ENCODE measurements at regions not wholly inside any gene's neighbourhood (a gene's known extent, or its start where the extent isn't known, plus 50 kb on each side); places are given as distances from the start of the nearest gene placed in this dataset.

DNA sequence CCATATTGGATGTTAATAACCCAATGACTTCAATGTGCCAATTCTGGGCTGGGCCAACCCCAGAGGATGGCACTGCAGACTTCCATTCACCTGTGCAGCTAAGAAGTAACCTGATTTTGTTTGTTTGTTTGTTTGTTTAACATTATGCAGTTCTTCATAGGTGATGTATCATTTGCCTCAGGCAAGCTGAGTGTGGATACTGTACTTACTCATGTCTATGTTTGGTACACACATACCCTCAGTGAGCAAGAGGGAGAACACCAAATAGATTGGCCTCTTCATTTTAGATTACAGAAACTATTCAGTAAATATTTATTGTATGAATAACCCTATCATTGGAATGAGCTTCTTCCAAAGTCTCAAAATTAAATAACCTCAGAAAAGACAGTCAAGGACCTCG, 180.2 kb upstream of the SMC2 start:
- no peak for DNase-seq (ENCODE audit: low read depth)

GRCh38 chr9:103919605-103920209, 174.4 kb upstream of the SMC2 start:
- DNase-seq (ENCODE audit: low read depth) = no peak

DNA sequence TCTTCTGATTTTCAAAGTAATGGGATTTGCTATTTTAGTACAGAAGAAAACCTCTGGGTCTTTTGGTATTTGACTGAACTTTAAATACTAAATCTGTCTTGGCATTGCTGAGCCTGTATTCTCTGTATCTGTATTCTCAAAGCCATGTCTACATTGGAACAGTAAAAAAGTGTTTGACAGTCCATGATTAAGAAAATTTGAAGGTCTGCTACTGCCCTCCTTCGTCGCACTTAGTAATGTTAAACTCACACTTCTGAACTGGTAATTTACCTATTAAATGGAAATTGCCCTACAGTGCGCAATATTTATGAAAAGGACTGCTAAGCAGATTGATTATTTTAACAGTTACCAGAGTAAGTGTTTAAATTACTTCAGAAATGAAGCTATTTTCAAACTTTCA, 165.7 kb upstream of the SMC2 start:
- no peak for DNase-seq (ENCODE audit: low read depth)

GRCh38 chr9:103941104-103941503, 153.0 kb upstream of the SMC2 start:
- DNase-seq (ENCODE audit: low read depth) = no peak

DNA sequence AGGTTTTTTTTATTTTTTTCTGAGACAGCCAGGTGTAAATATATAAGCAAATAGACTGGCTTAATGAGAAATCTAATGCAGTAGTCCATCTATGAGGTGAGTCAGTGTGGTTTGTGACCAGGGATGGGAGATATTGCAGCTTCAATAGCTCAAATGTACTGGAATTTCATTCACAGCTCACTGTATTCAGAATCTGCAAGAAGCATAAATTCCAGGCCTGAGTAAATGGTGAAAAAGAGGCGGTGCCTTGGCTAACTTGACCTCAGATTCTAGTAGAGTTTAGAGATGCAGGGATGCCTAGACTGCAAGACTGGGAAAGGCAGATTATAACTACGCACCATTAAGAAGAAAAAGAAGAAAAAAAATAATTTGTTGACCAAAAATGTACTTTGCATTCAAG, 151.9 kb upstream of the SMC2 start:
- no peak for DNase-seq (ENCODE audit: low read depth)

DNA sequence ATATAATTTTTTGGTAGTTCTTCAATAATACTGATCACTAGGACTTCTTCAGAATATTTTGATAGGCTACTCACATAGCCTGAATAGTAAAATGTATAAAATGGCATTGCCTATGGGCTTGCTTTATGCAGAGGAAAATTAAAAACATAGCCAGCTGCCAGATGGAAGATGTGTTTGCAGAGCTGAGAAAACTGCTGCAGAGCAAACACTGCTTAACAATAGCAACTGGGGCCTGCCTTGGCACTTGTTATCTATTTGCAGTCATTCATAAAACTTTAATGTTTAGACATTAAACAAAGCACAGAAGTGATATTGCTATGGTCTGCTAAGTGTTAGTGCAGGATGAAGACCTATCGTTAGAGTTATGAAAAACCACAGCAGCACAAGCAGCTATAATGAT, 151.5 kb upstream of the SMC2 start:
- no peak for DNase-seq (ENCODE audit: low read depth)

- DNase-seq (ENCODE audit: low read depth) = no peak
Observed at GRCh38 chr9:103949096-103949495, 145.0 kb upstream of the SMC2 start.

DNA sequence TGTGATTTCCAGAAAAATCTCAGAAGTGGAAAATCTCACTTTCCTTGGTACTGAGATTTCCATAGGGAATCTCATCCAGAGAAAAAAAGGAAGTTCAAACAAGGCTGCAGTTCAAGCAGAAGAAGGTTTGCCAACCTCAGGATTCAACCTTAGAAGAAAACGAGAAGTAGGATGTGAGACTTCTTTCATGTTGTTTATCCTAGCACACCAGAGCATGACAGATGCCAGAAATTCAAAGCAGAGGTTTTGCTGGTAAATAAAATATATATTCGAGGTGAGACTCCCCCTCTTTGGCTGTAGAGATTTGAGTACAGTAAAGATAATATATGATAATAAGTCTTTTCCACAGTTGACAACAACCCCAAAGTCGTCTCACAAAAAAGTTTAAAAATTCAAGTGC, 116.9 kb upstream of the SMC2 start:
- DNase-seq (ENCODE audit: low read depth) = no peak

DNA sequence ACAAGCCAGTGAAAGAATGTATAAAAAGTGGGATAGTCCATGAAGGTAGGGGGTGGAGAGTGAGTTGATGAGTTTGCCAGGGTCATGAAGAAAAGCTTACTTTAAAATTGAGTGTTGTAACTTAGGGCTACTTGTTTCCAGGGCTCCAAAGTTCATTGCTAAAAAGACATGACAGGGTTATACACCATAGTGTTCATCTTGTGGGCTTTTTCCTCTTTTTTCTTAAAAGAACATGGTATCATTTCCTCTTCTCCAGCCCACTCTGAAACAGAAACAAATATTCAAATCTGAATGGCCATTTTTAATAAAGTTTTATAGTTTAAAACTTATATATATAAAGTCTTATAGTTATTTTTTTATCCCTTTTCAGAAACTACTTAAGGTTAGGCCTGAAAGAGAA, 115.7 kb upstream of the SMC2 start:
- DNase-seq (ENCODE audit: low read depth) = no peak

DNA sequence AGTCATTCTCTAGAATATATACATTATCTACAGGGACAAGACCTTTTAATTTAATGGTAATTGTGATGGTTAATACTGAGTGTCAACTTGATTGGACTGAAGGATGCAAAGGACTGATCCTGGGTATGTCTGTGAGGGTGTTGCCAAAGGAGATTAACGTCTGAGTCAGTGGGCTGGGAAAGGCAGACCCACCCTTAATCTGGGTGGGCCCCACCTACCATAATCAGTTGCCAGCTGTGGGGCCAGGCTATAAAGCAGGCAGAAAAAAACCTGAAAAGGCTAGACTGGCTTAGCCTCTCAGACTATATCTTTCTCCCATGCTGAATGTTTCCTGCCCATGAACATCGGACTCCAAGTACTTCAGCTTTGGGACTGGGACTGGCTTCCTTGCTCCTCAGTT, 112.2 kb upstream of the SMC2 start:
- no peak for DNase-seq (ENCODE audit: low read depth)

DNA sequence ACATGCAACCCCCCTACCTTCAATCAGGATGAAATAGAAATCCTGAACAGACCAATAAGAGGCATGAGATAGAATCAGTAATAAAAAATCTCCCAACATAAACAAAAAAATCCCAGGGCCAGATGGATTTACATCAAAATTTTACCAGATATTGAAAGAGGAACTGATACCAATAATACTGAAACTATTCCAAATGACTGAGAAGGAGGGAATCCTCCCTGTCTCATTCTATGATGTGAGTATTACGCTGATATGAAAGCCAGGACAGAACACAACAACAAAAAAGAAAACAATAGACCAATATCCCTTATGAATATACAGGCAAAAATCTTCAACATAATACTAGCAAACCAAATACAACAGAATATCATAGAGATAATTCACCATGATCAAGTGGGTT, 109.0 kb upstream of the SMC2 start:
- DNase-seq (ENCODE audit: low read depth) = no peak

DNA sequence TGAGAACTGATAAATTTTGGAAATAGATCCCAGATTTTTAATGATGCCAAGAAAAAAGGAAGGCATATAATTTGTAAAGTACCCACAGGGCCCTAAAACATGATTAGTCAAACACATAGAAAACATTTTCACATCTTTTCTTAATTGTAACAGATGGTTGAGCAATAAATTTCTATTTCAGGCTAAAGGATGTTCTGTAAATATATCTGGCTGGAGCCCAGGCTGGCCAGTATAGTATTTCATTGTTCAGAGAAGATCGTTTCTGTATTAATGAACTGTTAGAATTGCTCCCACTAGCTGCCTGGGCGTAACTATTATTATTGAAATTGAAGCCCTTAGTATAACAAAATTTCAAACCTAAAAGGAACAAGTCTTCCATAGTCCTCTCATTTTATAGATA, 105.3 kb upstream of the SMC2 start:
- DNase-seq (ENCODE audit: low read depth) = no peak

DNA sequence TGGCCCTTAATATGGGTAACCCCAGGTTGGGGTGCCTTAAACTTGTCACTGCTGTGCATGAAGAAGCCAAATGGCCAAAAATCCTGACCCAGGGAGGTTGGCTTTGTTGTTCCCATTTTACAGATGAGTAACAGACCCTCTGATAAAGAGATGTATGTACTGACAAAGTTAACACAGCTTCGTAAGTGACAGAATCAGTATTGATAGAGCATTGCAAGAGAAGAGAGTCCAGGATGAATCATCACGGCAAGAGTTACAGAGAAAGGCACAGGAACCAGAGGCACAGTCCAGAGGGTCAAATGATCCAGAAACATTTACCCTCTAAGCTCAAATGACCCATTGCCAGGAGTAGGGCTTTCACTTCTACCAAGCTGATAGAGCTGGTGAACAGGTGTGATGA, 103.8 kb upstream of the SMC2 start:
- DNase-seq (ENCODE audit: low read depth) = no peak

- DNase-seq (ENCODE audit: low read depth) = no peak
Observed at GRCh38 chr9:103991001-103991400, 103.1 kb upstream of the SMC2 start.

- DNase-seq (ENCODE audit: low read depth) = no peak
Observed at GRCh38 chr9:103991698-103992097, 102.4 kb upstream of the SMC2 start.

DNA sequence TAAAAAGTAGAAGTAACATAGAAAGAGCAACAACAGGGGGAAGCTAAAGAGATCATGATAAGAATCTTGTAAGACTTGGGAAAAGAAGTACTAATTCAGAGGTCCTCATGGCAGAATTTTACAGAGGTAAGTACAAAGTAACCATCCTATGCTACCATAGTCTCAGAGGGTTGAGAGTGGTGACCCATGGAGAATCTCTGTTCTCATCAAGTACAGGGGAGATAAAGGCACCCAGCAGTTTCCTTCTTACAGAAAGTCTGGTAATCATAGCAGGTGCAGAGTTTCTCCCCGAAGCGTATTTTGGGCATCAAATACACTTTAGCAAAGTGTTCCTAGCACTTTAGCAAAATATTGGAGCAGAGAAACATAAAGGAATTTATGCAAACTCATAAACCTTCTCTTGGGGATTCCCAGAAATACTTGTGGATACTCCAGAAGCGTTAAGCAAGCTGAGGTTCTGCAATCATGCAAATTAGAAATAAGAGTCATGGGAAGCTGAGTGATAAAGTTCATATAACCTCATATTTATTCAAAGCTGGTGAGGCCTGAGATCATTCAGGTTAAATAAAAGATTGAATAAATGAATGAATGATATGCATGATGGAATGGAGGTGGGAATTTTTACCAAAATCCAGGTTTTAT, 101.0 kb upstream of the SMC2 start:
- DNase-seq (ENCODE audit: low read depth) = no peak

GRCh38 chr9:103997856-103998370, 96.2 kb upstream of the SMC2 start:
- DNase-seq (ENCODE audit: low read depth) = no peak

DNA sequence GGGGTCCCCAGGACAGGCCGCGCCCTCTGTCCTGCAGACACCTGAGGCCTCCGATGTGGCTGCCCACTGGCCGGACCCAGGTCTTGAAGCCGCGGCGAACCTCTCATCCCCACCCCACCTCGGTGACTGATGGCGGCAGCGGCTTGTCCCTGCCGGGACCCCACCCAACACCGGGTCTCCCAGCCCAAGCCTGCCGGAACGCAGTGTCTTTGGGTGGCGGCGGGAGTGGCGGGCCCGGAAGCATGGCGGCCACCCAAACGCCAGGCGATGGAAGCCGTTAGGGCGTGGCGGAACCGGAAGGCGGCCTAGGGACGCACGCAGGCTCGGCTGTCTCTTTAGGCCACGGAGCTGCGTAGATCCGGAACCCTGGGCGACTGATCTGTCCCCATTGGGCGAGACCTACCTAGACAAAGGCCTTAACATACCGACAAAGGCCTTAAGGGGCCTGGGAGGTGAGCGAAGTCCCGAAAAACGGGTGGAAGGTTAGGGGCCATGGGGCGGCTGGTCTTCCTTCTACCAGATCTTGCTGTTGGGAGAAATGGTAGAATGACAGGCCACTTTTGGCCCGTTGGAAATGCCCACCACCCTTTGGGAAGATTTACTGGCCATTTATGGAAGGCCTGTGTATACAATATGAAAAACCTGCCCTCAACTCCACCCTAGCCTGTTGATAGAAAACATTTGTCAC, 94.6 kb upstream of the SMC2 start:
- DNase-seq (ENCODE audit: low read depth) = no peak

DNA sequence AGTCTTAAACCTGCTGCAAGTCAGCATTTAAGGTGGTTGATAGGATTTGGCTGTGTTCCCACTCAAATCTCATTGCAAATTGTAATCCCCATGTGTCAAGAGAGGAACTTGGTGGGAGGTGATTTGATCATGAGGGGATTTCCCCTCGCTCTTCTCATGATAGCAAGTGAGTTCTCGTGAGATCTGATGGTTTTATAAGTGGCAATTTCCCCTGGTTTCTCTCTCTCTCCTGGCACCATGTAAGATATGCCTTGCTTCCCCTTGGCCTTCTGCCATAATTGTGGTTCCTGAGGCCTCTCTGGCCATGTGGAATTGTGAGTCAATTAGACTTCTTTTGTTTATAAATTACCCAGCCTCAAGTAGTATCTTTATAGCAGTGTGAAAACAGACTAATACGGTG, 84.3 kb upstream of the SMC2 start:
- DNase-seq (ENCODE audit: low read depth) = no peak

GRCh38 chr9:104022083-104022482, 72.0 kb upstream of the SMC2 start:
- no peak for DNase-seq (ENCODE audit: low read depth)

DNA sequence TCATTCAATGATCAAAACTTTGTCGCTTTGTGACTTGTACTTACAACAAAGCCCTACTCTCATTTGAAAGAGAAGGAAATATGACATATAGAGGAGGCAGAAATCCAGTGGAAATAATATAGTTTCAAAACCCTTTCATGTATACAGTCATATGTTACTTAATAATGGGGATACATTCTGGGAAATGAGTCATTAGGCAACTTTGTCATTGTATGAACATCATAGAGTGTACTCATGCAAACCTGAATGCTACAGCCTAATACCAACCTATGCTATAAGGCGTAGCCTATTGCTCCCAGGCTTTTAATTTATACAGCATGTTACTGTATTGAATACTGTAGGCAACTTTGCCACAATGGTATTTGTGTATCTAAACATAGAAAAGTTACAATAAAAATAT, 69.0 kb upstream of the SMC2 start:
- DNase-seq (ENCODE audit: low read depth) = no peak

- DNase-seq (ENCODE audit: low read depth) = no peak
Observed at GRCh38 chr9:104025945-104026344, 68.2 kb upstream of the SMC2 start.

- no peak for DNase-seq (ENCODE audit: low read depth)
Observed at GRCh38 chr9:104027295-104027694, 66.8 kb upstream of the SMC2 start.

- DNase-seq (ENCODE audit: low read depth) = no peak
Observed at GRCh38 chr9:104028827-104029226, 65.3 kb upstream of the SMC2 start.
